GM21381 (cell line): ENCODE measurements at regions not wholly inside any gene's neighbourhood (a gene's known extent, or its start where the extent isn't known, plus 50 kb on each side); places are given as distances from the start of the nearest gene placed in this dataset.

ENCODE experiments used
- ATAC-seq: cut with Tn5 transposase; IDR thresholded peaks from one replicate; pipeline ENCODE4 v1.9.1; 2021; ENCODE audit warnings: mild to moderate bottlenecking, moderate library complexity; ENCODE audit not compliant: unreplicated experiment

DNA sequence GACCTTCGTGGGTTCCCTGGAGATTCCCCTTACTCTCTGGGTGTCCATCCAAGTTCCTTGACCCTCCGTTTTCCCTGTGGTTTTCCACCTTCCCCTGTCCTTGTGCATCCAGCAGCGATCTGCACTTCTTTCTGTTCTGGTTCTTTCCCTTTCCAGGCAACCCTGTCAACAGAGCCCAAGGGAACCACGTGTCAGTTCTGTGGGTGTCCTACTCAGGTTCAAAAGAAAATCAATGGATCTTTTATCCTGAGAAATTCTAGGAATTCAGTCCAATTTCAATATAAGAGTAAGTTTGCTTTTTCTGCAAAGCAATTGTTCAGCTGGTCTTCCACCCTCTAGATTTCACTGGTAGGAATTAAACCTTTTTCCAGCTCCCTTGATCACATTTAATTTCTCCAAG, 1394.8 kb upstream of the SLC10A2 start:
- ATAC-seq, result no peak

DNA sequence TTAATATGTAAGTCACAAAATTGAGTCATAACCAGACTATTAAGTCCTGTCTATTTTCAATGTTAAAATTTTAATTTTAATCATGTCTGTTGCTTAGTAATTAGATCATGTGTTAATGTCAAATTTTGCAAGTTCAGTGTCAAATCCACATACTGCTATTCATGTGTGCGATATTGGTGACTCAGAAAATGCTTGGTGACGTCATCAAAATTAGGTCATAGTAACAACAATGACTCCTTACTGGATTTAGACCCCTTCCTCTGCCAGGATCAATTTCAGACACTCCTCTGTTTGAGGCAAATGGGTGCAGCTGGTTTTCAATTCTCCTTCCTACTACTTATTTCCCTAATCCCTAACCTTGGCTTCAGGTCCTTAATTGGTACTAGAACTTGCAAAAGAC, 1394.3 kb upstream of the SLC10A2 start:
- ATAC-seq, result no peak

DNA sequence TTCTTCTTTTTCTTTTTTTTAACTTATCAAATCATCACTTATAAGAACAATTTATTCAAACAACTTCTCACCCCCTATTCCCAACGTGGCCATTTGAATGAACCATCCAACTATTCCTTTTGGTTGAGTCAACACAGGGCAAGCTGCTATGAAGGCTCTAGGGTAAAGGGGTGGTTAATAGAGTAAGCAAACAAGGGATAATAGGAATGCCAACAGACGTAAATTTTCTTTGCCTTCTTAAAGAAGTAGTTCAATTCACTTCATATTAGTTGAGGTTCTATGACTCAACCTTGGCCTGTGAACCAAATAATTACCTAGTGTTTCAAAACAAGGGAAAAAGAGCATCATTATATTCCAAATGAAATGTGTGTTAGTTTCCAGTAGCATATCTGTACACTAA, 1383.8 kb upstream of the SLC10A2 start:
- ATAC-seq, result no peak

DNA sequence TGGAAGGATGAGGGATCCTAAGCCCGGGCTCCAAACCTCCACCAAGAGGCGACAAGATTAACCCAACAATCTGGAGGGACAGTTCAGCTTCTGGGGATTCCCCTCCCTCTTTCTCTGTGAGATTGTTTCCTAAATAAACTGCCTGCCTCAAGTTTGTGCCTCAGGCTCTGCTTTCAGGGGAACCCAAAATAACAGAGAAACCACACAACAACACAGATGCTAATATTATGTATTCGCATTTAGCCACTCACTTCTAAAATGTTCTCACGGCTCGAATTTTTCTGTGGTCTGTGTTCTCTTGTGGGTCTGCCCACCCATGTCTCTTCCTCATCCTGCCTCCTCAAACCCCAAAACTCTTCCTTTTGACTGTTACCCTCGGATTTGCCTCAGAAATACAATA, 1381.1 kb upstream of the SLC10A2 start:
- ATAC-seq, result no peak

DNA sequence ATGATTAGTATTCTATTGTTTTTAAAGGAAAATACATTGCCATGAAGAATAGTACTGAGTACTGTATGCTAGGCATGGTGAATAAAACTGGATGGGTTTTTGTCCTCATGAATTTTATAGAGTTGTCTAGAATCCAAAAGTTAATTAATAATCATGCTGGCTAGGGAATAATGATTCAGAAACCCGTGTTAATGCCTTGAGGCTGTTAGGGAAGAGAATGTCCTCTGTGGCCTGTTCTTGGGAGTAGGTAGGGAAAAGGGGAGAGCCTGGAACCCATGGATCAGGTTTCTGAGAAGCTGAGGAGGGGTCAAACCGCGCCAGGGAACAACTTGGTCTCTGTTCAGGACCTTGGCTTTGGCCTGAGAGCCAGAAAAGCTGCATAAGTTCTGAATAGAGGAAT, 1376.3 kb upstream of the SLC10A2 start:
- no peak for ATAC-seq

DNA sequence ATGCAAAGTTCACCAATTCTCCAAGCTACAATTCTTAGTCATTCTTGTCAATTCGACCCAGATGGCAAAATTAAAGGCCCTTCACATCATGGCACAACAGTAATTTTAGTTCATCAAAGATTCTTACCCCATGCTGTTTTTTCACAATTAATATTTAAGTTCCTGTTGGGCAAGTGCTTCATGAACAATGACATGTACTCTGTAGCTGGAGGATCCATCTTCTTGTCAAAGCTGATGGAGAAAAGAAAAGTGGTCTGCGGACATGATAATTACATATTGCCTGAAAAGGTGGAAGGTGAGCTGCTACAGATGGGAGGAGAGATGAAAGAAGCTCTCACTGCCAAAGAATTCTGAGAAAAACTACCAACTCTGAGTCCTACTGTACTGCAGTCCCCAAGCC, 1370.3 kb upstream of the SLC10A2 start:
- ATAC-seq, result no peak

DNA sequence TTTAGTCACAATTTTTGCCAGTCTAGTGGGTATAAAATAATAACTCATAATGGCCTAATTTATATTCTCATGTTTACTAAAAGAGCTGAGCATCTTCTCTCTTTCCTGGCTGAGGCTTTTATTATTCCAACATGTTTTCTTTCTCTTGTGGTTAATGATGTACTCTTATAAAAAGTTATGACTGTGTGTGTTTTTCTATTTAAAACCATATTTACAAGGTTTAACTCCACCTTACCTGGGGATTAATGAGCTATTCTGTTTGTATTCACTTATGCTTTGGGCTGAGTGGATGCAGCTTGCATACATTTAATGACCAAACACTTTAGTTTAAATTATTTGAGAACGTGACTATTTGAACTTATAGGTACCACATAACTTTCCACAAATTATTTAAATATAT, 1365.7 kb upstream of the SLC10A2 start:
- ATAC-seq, result no peak

DNA sequence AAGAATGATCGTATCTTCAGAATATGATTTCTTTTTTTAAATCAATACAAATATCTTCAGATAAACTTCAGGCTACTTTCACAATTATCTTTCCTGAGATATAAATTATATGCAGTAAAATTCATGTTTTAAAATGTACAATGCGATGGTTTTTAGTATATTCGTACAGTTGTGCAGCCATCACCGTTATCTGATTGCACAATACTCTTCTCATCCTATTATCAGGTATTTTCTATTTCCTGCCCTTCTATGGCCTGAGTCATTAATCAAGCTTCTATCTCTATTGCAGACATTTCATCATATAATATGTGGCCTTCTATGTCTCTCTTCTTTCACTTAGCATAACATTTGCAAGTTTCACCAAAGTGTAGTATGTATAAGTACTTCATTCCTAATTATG, 1360.2 kb upstream of the SLC10A2 start:
- no peak for ATAC-seq

DNA sequence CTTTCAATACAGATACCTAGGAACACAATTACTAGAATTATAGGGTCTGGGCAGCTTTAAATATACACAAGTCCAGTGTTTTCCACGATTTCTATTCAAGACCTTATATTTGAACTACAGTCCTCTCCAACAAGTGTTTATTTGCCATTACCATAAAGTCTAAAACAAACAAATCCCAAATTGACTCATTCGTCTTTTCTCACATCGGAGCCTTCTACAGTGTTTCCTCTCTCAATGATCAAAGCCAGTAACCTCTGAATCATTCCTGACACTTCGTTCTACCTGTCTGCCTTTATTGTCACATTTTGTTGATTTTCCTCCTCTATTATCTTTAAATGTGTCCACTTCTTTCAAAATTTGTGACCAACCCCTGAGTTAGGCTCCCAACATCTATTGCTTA, 1356.5 kb upstream of the SLC10A2 start:
- ATAC-seq, result no peak

DNA sequence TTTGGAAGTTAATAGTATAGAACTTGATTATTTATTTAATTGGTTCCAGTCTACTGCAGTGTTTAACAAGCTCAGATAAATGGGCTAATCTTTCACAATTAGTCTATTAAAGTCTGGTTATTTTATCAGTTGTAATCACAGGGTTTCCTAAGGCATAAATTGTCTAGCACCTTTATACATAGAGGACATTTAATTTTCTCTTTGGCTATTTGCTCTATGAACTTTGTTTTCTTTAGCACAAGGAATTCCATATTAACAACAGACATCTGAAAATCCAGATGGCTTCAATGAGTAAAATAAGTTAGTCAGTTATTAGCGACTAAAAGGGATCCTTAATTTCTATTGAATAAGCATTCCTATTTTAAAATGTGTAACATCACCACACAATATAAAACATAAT, 1350.8 kb upstream of the SLC10A2 start:
- ATAC-seq, result no peak

DNA sequence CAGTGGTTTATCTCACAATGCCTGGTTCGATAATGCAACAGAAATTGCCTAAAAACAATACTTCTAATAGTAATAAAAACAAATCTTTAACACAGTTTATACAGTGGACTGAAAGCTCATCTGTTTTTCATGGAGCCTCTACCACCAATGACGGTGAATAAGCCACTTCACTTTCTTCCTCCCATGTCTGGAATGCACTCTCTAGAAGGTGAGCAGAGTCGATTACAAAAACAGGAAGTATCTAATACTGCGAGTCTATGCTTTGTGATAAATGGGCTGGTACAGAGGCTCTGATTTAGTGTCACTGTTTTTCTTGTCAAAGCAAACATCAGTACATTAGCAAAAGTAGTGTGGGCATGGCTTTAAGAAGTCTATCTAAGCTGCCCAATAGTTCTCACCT, 1348.6 kb upstream of the SLC10A2 start:
- ATAC-seq, result no peak

DNA sequence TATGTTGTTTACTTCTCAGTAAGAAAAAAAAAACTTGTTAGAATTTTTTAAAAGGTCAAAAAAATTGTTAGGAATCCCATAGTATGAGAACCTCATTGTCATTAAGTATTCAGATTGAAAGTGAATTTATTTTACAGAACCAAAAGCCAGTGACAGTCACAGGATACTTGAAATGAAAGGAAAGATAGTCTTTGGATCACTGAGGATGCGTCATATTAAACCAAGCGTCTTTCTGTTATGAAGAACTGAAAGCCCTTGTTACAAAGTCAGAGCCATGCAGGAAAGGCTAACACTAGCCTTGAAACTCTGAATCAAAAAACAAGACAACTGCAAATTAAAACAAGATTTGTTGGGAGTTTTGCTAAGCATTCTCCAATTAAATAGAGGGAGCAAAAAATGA, 1348.0 kb upstream of the SLC10A2 start:
- no peak for ATAC-seq

DNA sequence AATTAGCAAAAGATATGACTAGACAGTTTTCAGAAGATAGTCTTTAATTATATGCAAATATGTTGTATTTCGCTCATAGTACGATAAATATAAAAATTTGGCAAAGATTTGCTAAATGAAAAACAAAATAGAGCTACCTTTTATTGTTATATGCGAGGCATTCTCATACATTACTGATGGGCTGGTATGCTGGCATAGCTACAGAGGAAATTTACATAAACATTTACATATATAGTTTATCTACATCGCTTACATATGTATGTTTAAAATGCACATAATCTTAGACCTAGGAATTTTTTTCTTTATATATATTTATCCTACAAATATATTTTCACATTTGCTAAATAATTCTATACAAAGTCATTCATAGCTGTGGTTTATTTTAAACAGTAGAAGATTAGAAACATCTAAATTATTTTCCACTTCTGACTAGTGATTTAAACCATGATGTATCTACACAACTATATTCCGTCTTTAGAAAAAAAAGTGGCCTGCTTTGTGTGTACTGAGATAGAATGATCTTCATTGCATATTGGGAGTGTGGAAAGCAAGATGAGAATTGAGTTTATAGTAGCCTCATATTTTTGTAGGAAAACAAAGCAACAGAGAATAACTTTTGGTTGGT, 1345.0 kb upstream of the SLC10A2 start:
- ATAC-seq, result no peak

DNA sequence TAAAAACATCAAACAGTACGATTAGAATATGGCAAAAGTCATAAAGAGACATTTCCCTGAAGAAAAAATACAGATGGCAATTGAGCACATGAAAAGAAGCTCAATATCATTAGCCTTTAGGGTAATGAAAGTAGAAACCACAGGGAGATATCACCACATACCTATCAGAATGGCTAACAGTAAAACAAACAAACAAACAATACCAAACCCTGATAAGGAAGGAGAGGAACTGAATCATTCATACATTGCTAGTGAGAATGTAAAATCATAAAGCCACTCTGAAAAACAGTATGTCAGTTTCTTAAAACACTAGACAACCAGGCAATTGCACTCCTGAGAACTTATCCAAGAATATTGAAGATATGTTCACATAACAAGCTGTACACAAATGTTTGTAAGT, 1342.5 kb upstream of the SLC10A2 start:
- ATAC-seq, result no peak

DNA sequence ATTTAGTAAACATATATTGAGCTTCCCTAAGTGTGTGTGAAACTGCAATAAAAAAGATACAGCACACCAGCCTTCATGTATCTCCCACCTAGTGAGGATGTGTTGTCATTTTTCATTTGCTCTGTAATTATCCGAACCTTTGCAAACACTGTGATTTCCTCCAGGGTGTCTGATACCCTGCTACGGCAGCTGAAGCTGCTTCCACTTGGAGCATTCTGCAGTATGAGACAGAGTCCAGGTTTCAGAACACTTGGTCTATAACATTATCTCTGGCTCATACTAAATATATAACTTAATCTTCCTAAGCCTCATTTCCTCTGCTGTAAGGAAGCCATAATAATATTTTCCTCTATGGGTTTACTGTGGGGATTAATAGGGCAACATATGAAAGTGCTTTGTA, 1338.1 kb upstream of the SLC10A2 start:
- ATAC-seq, result no peak

DNA sequence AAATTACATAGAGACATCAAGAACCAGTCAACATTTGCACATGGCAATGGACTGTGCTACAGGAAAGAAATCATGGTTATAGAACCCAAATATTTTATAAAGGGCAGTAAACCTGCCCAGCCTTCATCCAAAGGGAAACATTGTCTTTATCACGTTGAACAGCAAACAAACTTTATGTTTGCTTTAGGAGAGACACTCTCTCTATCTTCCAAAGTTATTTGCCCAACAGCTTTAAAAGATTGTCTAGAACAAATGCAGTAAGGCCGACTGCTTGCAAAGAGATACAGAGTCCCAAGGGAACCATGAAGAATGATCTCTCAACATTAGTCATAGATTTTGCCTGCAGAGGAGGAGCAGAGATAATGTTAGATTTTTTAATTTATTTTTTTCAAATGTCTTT, 1323.5 kb upstream of the SLC10A2 start:
- ATAC-seq, result no peak

DNA sequence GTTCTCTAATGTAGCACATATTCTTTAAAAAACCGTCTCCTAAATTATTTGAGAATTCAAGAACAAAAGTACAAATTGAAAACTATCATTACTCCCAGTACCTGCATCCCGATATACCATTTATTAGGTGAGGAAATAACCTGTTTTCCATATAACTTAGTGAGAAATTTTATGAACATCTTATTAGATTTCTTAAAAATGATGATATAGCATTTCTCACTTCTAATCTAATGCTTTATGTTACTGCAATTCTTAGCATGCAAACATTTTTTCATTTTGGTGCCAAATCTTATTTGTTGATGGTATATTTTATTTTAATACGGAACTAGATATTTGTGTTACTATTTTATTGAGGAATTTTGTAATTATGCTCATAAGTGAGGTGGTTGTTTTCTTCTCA, 1321.3 kb upstream of the SLC10A2 start:
- ATAC-seq, result no peak

DNA sequence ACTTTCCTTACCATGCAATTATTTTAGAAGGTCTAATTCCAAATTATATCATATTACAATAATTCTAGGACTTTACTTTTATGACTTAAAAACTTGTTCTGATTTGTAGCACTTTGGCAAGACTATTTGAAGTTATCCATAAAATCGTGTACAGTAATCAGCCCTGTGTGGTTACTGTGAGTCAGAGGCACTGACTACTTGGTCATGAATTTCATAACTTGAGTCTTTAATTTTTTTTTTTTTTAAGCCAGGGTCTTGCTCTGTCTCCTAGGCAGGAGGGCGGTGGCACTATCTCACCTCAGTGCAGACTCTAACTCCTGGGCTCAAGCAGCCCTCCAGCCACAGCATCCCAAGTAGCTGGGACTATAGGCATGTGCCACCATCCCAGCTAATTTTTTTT, 1319.2 kb upstream of the SLC10A2 start:
- no peak for ATAC-seq

DNA sequence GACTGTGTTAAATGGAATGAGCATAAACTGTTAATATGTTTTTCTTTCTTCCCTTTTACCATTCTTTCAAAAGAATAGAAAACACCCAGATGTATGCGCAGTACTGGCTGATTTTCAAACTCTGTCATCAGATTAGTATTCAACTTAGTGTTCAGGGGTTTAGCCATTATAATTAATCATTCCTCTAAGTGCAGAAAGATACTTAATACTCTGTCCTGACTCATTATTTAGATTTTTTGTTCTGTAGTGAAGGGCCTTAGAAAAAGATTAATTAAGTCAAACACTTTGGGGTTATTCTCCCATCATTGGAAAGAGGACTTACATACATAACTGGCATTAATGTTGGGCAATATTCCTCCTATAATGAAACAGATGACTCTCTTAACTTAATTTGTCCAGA, 1316.7 kb upstream of the SLC10A2 start:
- no peak for ATAC-seq

DNA sequence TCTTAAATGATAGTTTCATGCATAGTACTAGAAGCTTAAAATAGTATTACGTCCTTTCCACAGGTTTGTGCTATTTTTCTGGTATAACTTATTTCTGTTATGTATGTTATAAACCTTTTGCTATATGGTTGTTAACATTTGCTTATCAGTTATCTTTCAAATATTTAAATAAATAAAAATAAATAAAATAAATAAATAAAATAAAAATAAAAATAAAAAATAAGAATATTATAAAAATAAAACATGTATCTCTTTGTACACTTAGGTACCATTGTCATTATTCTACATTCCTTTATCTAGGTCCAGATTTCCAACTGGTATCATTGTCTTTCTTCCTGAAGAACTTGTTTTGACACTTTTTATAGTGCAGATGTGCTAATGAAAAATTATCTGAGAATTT, 1310.4 kb upstream of the SLC10A2 start:
- no peak for ATAC-seq

DNA sequence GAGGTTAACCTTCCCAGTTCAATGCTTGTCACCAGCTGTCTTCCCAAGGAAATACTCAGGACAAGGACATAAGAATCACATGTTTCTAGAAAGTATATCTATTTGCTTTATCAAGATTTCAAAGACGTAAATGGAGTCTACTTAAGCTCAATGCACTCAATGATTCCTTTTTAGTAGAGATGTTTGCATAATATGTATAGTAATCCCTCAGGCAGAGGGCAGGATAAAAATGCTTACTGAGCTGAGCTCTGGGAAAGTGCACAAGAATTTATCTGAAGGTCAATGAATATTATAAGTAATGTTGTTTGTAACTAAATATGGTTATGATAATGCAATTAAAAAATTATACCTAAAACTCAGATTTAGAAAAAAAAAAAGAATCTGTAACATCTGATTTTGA, 1309.4 kb upstream of the SLC10A2 start:
- ATAC-seq, result no peak

DNA sequence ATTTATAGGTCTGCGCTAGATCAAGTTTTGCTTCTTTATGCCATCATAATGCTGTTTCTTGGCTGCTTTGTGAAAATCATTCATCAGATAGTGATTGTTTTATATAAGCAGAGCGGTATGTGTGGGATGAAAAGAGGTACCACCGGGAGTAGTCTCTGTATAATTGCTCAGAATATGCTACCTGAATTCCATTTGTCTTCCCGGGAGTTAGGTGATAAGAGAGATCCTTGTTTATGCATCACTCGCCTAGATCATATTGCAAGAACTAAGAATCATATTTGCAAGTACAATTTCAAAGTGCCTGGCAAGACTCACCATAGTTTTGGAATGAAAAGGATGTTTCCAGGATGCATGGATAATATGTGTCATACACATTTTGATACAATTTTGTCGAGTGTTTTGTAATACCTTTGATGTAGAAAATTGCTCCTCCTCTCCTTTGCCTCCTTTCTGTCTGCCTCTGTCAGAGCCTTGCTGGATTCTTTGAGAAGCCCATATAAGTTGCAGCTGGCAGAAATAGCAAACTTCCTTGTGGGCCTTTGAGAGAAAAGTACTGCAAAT, 1306.0 kb upstream of the SLC10A2 start:
- no peak for ATAC-seq

DNA sequence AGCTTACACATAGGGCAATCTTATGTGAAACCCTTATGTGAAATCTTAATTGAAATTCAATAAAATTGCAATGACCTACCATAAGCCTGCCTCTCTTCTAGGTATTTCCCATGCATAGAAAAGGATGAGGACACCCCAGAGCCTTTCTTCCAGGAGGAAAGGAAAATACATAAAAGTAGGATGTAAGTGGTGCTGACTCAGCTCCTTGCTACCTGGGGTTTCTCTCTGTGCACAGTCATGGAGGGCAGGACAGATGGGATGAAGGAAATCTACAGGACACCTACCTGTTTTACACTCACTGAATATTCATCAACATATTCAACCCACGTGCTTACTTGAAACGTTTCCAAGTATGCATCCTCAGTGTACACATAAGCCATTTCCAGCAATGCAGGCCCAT, 1299.2 kb upstream of the SLC10A2 start:
- no peak for ATAC-seq
